PC-9 (cell line): ENCODE measurements at regions not wholly inside any gene's neighbourhood (a gene's known extent, or its start where the extent isn't known, plus 50 kb on each side); places are given as distances from the start of the nearest gene placed in this dataset.

Experiments
- BruUV-seq: library from RNA; stranded (reverse); fragments of 400-500 nt; replicated peaks from 2 replicates; lab custom pipeline; 2021; lab: Mats Ljungman, UMichigan
- CTCF ChIA-PET: fragments of 300-600 bp; sonication (Branson Sonifier 250); formaldehyde crosslinking; loops from one replicate; lab custom pipeline; 2022; ENCODE audit warnings: antibody characterized with exemption; lab: Charles Lee
- POLR2A ChIA-PET: fragments of 300-600 bp; sonication (Branson Sonifier 250); formaldehyde crosslinking; loops from one replicate; lab custom pipeline; 2022; ENCODE audit warnings: antibody characterized with exemption; ENCODE audit not compliant: unreplicated experiment; lab: Charles Lee
- DNase-seq, 2 experiments: peaks; one replicate each; pipeline versions ENCODE4 v3.0.0 to v3.0.0-alpha.2; 2015 to 2022; ENCODE audit warnings: mixed read lengths in 1 of 2
- H2AFZ ChIP-seq: fragments of 200-600 bp; sonication (generic); 2 replicates; pipeline ENCODE4 v1.8.1; 2017; ENCODE audit warnings: antibody characterized with exemption
- H3F3A ChIP-seq: fragments of 200-600 bp; sonication (generic); 2 replicates; pipeline ENCODE4 v1.8.1; 2017; ENCODE audit warnings: antibody characterized with exemption, mild to moderate bottlenecking, low read depth; ENCODE audit not compliant: insufficient read depth
- H3K27ac ChIP-seq: fragments of 200-600 bp; sonication (generic); 2 replicates; pipeline ENCODE4 v1.6.1; 2016; ENCODE audit warnings: mixed run types
- H3K27me3 ChIP-seq: fragments of 200-600 bp; sonication (generic); 2 replicates; pipeline ENCODE4 v1.6.1; 2016; ENCODE audit warnings: low read depth, mixed run types; ENCODE audit not compliant: insufficient read depth
- H3K36me3 ChIP-seq: fragments of 200-600 bp; sonication (generic); 2 replicates; pipeline ENCODE4 v1.6.1; 2016; ENCODE audit warnings: low read depth, mixed run types
- H3K4me1 ChIP-seq: fragments of 200-600 bp; sonication (generic); replicated peaks from 2 replicates; pipeline ENCODE4 v1.6.1; 2016; ENCODE audit warnings: mixed run types; ENCODE audit not compliant: insufficient read depth
- H3K4me2 ChIP-seq: fragments of 200-600 bp; sonication (generic); 2 replicates; pipeline ENCODE4 v1.6.1; 2017; ENCODE audit warnings: mixed run types
- H3K4me3 ChIP-seq: fragments of 200-600 bp; sonication (generic); 2 replicates; pipeline ENCODE4 v1.6.1; 2016; ENCODE audit warnings: mixed run types
- H3K79me2 ChIP-seq: fragments of 200-600 bp; sonication (generic); 2 replicates; pipeline ENCODE4 v1.6.1; 2017; ENCODE audit warnings: low read depth, mixed run types
- H3K9me2 ChIP-seq: fragments of 200-600 bp; sonication (generic); 2 replicates; pipeline ENCODE4 v1.8.1; 2017; ENCODE audit warnings: mild to moderate bottlenecking; ENCODE audit not compliant: insufficient read depth
- H3K9me3 ChIP-seq: fragments of 200-600 bp; sonication (generic); 2 replicates; pipeline ENCODE4 v1.8.1; 2016; ENCODE audit warnings: low read depth; ENCODE audit not compliant: insufficient read depth
- H4K20me1 ChIP-seq: fragments of 200-600 bp; sonication (generic); 2 replicates; pipeline ENCODE4 v1.8.1; 2017; ENCODE audit not compliant: insufficient read depth
- CTCF ChIP-seq: fragments of 200-600 bp; sonication (generic); conservative IDR thresholded peaks from 2 replicates; pipeline ENCODE4 v1.6.1; 2017; ENCODE audit warnings: mixed run types, antibody characterized with exemption, mild to moderate bottlenecking, moderate library complexity
- EZH2 ChIP-seq: fragments of 200-600 bp; sonication (generic); IDR thresholded peaks from 2 replicates; pipeline ENCODE4 v1.8.0; 2017; ENCODE audit warnings: antibody characterized with exemption, low read depth
- intact Hi-C: fragments of 100-400 bp; cut with micrococcal nuclease; formaldehyde crosslinking; loops from one replicate; pipeline ENCODE4 v1.10.0; 2022; ENCODE audit not compliant: unreplicated experiment

GRCh38 chrX:44080083-44080482 is 106.9 kb upstream of the NDP start:
- Histone ChIP-seq H3F3A (no peaks in the 10 kb centered on the region), H3K27ac (no peak overlapping the region), H3K9me3 (no peaks in the 10 kb centered on the region), H3K79me2 (no peaks in the 10 kb centered on the region), H3K4me3 (no peak overlapping the region), H3K27me3 (no peaks in the 10 kb centered on the region), H2AFZ (no peak overlapping the region), H3K4me1 (no peaks in the 10 kb centered on the region), H4K20me1 (no peaks in the 10 kb centered on the region), H3K4me2 (no peak overlapping the region), H3K9me2 (no peaks in the 10 kb centered on the region), H3K36me3 (no peaks in the 10 kb centered on the region)
- ChIA-PET CTCF (no interaction called here), POLR2A (no interaction called here)
- intact Hi-C loops, result no loop called here
- no peak for DNase-seq
- no TSS peak for BruUV-seq
- TF ChIP-seq EZH2 (no peak), CTCF (no peak)

DNA sequence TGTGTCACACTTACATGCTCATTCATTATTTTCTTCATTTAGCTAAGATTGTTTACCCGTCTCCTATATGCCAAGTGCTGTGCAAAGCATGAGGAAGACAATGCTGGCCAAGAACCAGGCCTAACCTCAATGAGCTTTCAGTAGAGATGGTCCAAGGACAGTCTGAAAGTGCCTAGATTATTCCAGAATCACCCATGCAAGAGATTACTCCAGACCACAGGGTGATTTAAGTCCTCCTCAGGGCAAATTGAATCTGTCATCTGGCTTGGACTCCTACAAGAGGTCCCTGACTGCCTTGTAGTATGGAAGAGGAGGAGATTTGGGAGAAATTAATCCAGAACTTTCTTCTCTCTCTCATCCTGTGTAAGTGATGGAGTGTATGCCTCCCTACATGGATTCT is 99.4 kb upstream of the NDP start:
- Histone ChIP-seq H3K4me2 (no peak overlapping the region), H3K9me3 (no peaks in the 10 kb centered on the region), H3K27me3 (no peaks in the 10 kb centered on the region), H4K20me1 (no peaks in the 10 kb centered on the region), H3K79me2 (no peaks in the 10 kb centered on the region), H3K27ac (no peak overlapping the region), H3K4me3 (no peak overlapping the region), H3K9me2 (no peaks in the 10 kb centered on the region), H3K4me1 (no peaks in the 10 kb centered on the region; the same call in 1 of the 2 replicates), H3F3A (no peaks in the 10 kb centered on the region), H3K36me3 (no peaks in the 10 kb centered on the region), H2AFZ (no peak overlapping the region)
- CTCF ChIA-PET, result no interaction called here
- intact Hi-C loops, result no loop called here
- POLR2A ChIA-PET, result no interaction called here
- BruUV-seq, result no TSS peak
- no peak for DNase-seq
- TF ChIP-seq CTCF, result no peak
- no peak for TF ChIP-seq EZH2

- TF ChIP-seq CTCF (no peak), EZH2 (no peak)
- CTCF ChIA-PET, result interaction anchor here (0.6 kb wide), 1 partner anchor 801 kb away, joined by 4 read pairs; the partner anchor contains the start of gene KDM6A
- Histone ChIP-seq H3K4me2 (no peak overlapping the region), H3K36me3 (no peaks in the 10 kb centered on the region), H3K27ac (no peak overlapping the region), H4K20me1 (no peaks in the 10 kb centered on the region), H3K4me3 (no peak overlapping the region), H2AFZ (no peak overlapping the region), H3K27me3 (no peaks in the 10 kb centered on the region), H3K79me2 (no peaks in the 10 kb centered on the region), H3K4me1 (no peaks in the 10 kb centered on the region; the same call in 1 of the 2 replicates), H3K9me2 (no peaks in the 10 kb centered on the region), H3F3A (no peaks in the 10 kb centered on the region), H3K9me3 (no peaks in the 10 kb centered on the region)
- no TSS peak for BruUV-seq
- POLR2A ChIA-PET, result no interaction called here
- peak; percentile 1 to 65 for DNase-seq
- intact Hi-C loops, result no loop called here
Observed at GRCh38 chrX:44071847-44072551, 98.8 kb upstream of the NDP start.
